GM12873 (cell line): ENCODE measurements at regions not wholly inside any gene's neighbourhood (a gene's known extent, or its start where the extent isn't known, plus 50 kb on each side); places are given as distances from the start of the nearest gene placed in this dataset.

Experiments
- CTCF ChIP-seq: IDR thresholded peaks from 2 replicates; pipeline ENCODE4 v1.5.1; 2012; ENCODE audit warnings: low read depth, mild to moderate bottlenecking, moderate library complexity, low read length, control low read depth; ENCODE audit not compliant: insufficient read depth; ENCODE audit errors: missing control alignments

GRCh38 chr4:133597251-133597650 is 448.2 kb downstream of the PCDH10 start:
- no peak for TF ChIP-seq CTCF

GRCh38 chr4:133596459-133596858 is 447.4 kb downstream of the PCDH10 start:
- no peak for TF ChIP-seq CTCF

- no peak for TF ChIP-seq CTCF
These were observed 445.5 kb downstream of the PCDH10 start for GRCh38 chr4:133594390-133595207.

GRCh38 chr4:133593764-133594163 is 444.7 kb downstream of the PCDH10 start:
- no peak for TF ChIP-seq CTCF

- TF ChIP-seq CTCF: no peak
These were observed 443.5 kb downstream of the PCDH10 start for GRCh38 chr4:133592591-133592990.

- no peak for TF ChIP-seq CTCF
These were observed 443.0 kb downstream of the PCDH10 start for GRCh38 chr4:133592106-133592505.

- no peak for TF ChIP-seq CTCF
These were observed 439.2 kb downstream of the PCDH10 start for GRCh38 chr4:133588306-133588705.
